Naive B cell (primary cell): ENCODE measurements at regions not wholly inside any gene's neighbourhood (a gene's known extent, or its start where the extent isn't known, plus 50 kb on each side); places are given as distances from the start of the nearest gene placed in this dataset.
A peak's percentile ranks its signal among the peaks of the same experiment; 100 is the strongest.

Experiments used
- ATAC-seq, 2 donors: fragments of 150-1000 bp; cut with Tn5 transposase; 2 replicates each; pipeline ENCODE4 v1.10.0; 2021; ENCODE audit warnings: low read depth in 2 of 2, mild to moderate bottlenecking in 2 of 2, moderate library complexity in 2 of 2
- DNase-seq: peaks from one replicate; pipeline ENCODE4 v3.0.0; 2022
- H3K27ac Mint-ChIP-seq, 6 donors: one replicate each; pipeline ENCODE4 v1.8.0; 2020 to 2022; ENCODE audit warnings: mild to moderate bottlenecking in 6 of 6, mixed read lengths in 6 of 6, moderate library complexity in 5 of 6, inconsistent platforms in 2 of 6
- H3K27me3 Mint-ChIP-seq, 3 donors: one replicate each; pipeline ENCODE4 v1.8.0; 2021 to 2022; ENCODE audit warnings: mixed read lengths in 3 of 3, mild to moderate bottlenecking in 1 of 3
- H3K36me3 Mint-ChIP-seq, 2 donors: one replicate each; pipeline ENCODE4 v1.8.0; 2020 to 2022; ENCODE audit warnings: mixed read lengths in 2 of 2, inconsistent platforms in 1 of 2, mild to moderate bottlenecking in 1 of 2
- H3K4me1 Mint-ChIP-seq, 3 donors: one replicate each; pipeline ENCODE4 v1.8.0; 2020 to 2022; ENCODE audit warnings: mixed read lengths in 3 of 3, inconsistent platforms in 1 of 3, mild to moderate bottlenecking in 1 of 3, moderate library complexity in 1 of 3
- H3K4me3 Mint-ChIP-seq, 8 donors: one replicate each; pipeline ENCODE4 v1.8.0; 2020 to 2022; ENCODE audit warnings: mild to moderate bottlenecking in 8 of 8, mixed read lengths in 8 of 8, moderate library complexity in 8 of 8, inconsistent platforms in 2 of 8
- H3K9me3 Mint-ChIP-seq, 7 donors: one replicate each; pipeline ENCODE4 v1.8.0; 2020 to 2022; ENCODE audit warnings: mixed read lengths in 7 of 7, mild to moderate bottlenecking in 5 of 7, inconsistent platforms in 2 of 7, moderate library complexity in 1 of 7

GRCh38 chr17:79414063-79414792, 196.6 kb downstream of the RBFOX3 start:
- DNase-seq (no peak), ATAC-seq (no peak)
- Mint-ChIP-seq H3K27ac (no peak overlapping the region), H3K36me3 (no peaks in the 10 kb centered on the region), H3K4me1 (no peaks in the 10 kb centered on the region), H3K27me3 (peaks cover 6 to 31% (median 11%) of the 10 kb centered on the region in 3 donors), H3K9me3 (no peaks in the 10 kb centered on the region), H3K4me3 (no peak overlapping the region)

- ATAC-seq (no peak), DNase-seq (no peak)
- no peak overlapping the region for H3K27ac Mint-ChIP-seq
- H3K4me3 Mint-ChIP-seq = no peak overlapping the region
- no peaks in the 10 kb centered on the region for H3K9me3 Mint-ChIP-seq
- no peaks in the 10 kb centered on the region for H3K36me3 Mint-ChIP-seq
- no peaks in the 10 kb centered on the region for H3K4me1 Mint-ChIP-seq
- peaks cover 11 to 30% (median 16%) of the 10 kb centered on the region in 3 donors for H3K27me3 Mint-ChIP-seq
Observed at GRCh38 chr17:79413611-79414010, 197.2 kb downstream of the RBFOX3 start.

DNA sequence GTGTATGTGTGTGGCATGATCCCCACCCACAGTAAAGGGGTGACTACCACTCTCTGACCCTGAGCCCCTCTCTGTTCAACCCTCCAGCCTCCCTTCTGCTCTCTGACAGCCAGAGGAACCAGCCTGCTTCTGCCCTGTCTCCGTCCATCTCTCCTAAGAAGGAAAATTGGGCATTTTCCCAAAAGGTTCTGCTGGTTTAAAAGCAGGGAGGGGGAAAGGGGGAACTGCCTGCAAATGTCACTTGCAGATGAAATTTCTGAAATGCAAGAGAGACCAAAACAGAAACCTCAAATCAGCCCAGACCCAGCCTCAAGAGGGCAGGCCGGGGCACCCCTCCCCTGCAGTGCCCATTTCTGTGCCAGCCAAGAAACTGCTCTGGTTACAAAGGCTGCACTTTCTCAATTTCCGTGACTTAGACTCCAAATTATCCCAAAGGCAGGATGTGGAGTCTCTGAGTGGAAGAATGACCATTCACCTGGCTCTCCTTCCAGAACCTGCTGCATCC, 197.9 kb downstream of the RBFOX3 start:
- ATAC-seq (no peak), DNase-seq (no peak)
- H3K4me1 Mint-ChIP-seq = no peaks in the 10 kb centered on the region
- H3K27ac Mint-ChIP-seq = no peak overlapping the region
- H3K4me3 Mint-ChIP-seq = no peak overlapping the region
- peaks cover 6 to 27% (median 12%) of the 10 kb centered on the region in 3 donors for H3K27me3 Mint-ChIP-seq
- no peaks in the 10 kb centered on the region for H3K36me3 Mint-ChIP-seq
- H3K9me3 Mint-ChIP-seq = no peaks in the 10 kb centered on the region

DNA sequence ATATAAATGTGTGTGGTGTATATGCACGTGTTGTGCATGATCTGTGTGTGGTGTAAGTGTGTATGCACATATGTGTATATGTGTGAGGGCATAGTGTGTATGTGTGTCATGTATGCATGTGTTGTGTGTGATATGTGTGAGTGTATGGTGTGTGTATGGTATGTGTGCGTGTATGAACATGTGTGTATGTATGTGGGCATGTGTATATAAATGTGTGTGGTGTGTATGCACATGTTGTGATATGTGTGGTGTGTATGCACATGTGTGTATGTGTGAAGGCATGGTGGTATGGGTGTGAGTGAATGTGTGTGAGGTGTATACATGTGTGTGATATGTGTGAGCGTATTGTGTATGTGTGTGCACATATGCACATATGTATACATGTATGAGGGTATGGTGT, 198.7 kb downstream of the RBFOX3 start:
- DNase-seq (no peak), ATAC-seq (no peak)
- no peak overlapping the region for H3K4me3 Mint-ChIP-seq
- H3K27ac Mint-ChIP-seq = no peak overlapping the region
- no peaks in the 10 kb centered on the region for H3K4me1 Mint-ChIP-seq
- H3K9me3 Mint-ChIP-seq = no peaks in the 10 kb centered on the region
- peaks cover 11 to 27% (median 17%) of the 10 kb centered on the region in 3 donors for H3K27me3 Mint-ChIP-seq
- no peaks in the 10 kb centered on the region for H3K36me3 Mint-ChIP-seq

- Mint-ChIP-seq H3K36me3 (no peaks in the 10 kb centered on the region), H3K27ac (no peak overlapping the region), H3K27me3 (peaks cover 15 to 30% (median 24%) of the 10 kb centered on the region in 3 donors), H3K4me3 (no peak overlapping the region), H3K9me3 (no peaks in the 10 kb centered on the region), H3K4me1 (no peaks in the 10 kb centered on the region)
- no peak for ATAC-seq
- no peak for DNase-seq
Observed at GRCh38 chr17:79411419-79411818, 199.4 kb downstream of the RBFOX3 start.

DNA sequence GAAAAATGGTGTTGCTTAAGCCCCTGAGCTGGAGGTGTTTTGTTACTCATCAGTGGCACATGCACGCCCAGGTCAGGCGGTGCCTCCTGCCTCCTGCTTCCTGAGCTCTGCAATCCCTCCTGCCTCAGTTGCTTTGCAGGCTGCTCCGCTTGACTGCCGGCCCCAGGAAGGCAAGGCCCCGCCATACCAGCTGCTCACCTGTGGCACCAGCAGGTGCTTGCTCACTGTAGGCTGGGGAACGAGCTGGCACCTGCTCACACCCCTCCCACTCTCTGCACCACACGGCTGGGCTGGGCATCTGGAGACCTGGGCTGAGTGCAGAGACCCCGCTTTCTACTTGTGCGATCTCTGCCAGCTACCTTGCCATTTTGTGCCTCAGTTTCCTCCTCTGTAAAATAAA, 200.2 kb downstream of the RBFOX3 start:
- H3K9me3 Mint-ChIP-seq = peaks cover 0 to 3% (median 0%) of the 10 kb centered on the region in 7 donors
- H3K27ac Mint-ChIP-seq = no peak overlapping the region
- DNase-seq = no peak
- H3K4me3 Mint-ChIP-seq = no peak overlapping the region
- no peaks in the 10 kb centered on the region for H3K36me3 Mint-ChIP-seq
- H3K4me1 Mint-ChIP-seq = no peaks in the 10 kb centered on the region
- no peak for ATAC-seq
- H3K27me3 Mint-ChIP-seq = peaks cover 22 to 31% (median 30%) of the 10 kb centered on the region in 3 donors

- Mint-ChIP-seq H3K36me3 (no peaks in the 10 kb centered on the region), H3K4me1 (no peaks in the 10 kb centered on the region), H3K27ac (no peak overlapping the region), H3K27me3 (peaks cover 33 to 49% (median 46%) of the 10 kb centered on the region in 3 donors), H3K9me3 (peaks cover 0 to 3% (median 0%) of the 10 kb centered on the region in 7 donors), H3K4me3 (no peak overlapping the region)
- no peak for DNase-seq
- ATAC-seq = no peak
Observed at GRCh38 chr17:79408251-79408650, 202.6 kb downstream of the RBFOX3 start.

GRCh38 chr17:79407385-79407784, 203.5 kb downstream of the RBFOX3 start:
- DNase-seq = no peak
- peaks cover 33 to 50% (median 48%) of the 10 kb centered on the region in 3 donors for H3K27me3 Mint-ChIP-seq

GRCh38 chr17:79406316-79406715, 204.5 kb downstream of the RBFOX3 start:
- no peak overlapping the region for H3K4me3 Mint-ChIP-seq
- peaks cover 0 to 5% (median 0%) of the 10 kb centered on the region in 7 donors for H3K9me3 Mint-ChIP-seq
- peaks cover 2 to 3% (median 2%) of the 10 kb centered on the region in 3 donors for H3K4me1 Mint-ChIP-seq
- H3K27ac Mint-ChIP-seq = no peak overlapping the region
- no peaks in the 10 kb centered on the region for H3K36me3 Mint-ChIP-seq
- no peak for ATAC-seq
- DNase-seq = no peak
- H3K27me3 Mint-ChIP-seq = peaks cover 38 to 61% (median 59%) of the 10 kb centered on the region in 3 donors

More at GRCh38 chr17:79407385-79407784, 203.5 kb downstream of the RBFOX3 start:
- no peak overlapping the region for H3K27ac Mint-ChIP-seq
- no peak for ATAC-seq
- H3K4me1 Mint-ChIP-seq = no peaks in the 10 kb centered on the region
- peaks cover 0 to 3% (median 0%) of the 10 kb centered on the region in 7 donors for H3K9me3 Mint-ChIP-seq
- no peak overlapping the region for H3K4me3 Mint-ChIP-seq
- H3K36me3 Mint-ChIP-seq = no peaks in the 10 kb centered on the region

- Mint-ChIP-seq H3K4me3 (no peak overlapping the region), H3K36me3 (no peaks in the 10 kb centered on the region), H3K4me1 (peaks cover 7% of the 10 kb centered on the region in 3 donors), H3K27ac (no peak overlapping the region), H3K9me3 (peaks cover 0 to 7% (median 0%) of the 10 kb centered on the region in 7 donors), H3K27me3 (peaks cover 43 to 66% (median 64%) of the 10 kb centered on the region in 3 donors)
- DNase-seq (no peak), ATAC-seq (no peak)
Observed at GRCh38 chr17:79405823-79406222, 205.0 kb downstream of the RBFOX3 start.

DNA sequence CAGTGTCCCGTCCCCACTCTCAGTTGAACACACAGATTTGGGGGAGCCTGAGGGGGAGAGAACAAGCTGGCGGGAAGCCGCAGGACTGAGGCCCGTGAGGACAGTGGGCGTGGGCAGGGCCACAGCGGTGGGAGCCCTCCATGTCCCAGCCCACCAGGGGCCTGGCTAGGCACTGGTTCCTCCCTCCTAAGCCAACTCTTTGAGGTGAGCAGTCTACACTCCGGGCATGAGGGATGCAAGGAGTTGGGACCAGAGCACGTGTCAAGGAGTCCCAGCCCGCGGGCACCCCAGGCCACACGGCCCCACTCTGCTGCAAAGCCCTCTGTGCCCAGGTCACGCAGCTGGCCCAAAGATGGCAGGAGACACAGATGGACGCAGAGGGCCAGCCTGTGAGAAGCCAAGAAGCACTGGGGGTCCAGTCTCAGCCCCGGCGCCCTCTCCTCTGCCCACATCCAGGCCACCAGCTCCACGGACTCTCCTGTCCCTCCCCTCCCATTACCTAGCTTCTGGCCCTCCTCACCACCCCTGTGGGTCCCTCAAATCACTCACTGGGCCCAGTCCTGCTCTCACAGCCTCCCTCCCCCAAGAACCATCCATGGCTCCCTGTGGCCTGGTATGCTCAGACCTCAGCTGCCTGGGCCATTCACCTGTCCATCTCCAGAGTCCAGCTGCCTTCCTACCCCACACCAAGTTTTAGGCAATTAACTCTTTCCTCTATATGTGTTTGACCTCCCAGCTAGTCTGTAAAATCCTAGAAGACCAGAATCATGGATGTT, 206.5 kb downstream of the RBFOX3 start:
- H3K27ac Mint-ChIP-seq = no peak overlapping the region
- peaks cover 0 to 7% (median 0%) of the 10 kb centered on the region in 7 donors for H3K9me3 Mint-ChIP-seq
- ATAC-seq (no peak), DNase-seq (no peak)
- peaks cover 50 to 77% (median 74%) of the 10 kb centered on the region in 3 donors for H3K27me3 Mint-ChIP-seq
- H3K4me3 Mint-ChIP-seq = no peak overlapping the region
- H3K36me3 Mint-ChIP-seq = no peaks in the 10 kb centered on the region
- H3K4me1 Mint-ChIP-seq = peaks cover 10 to 14% (median 14%) of the 10 kb centered on the region in 3 donors

- DNase-seq (no peak), ATAC-seq (no peak)
- Mint-ChIP-seq H3K9me3 (peaks cover 0 to 7% (median 0%) of the 10 kb centered on the region in 7 donors), H3K27ac (peak overlapping the region in 1 of 6 donors; percentile 54), H3K4me1 (peaks cover 10 to 14% (median 14%) of the 10 kb centered on the region in 3 donors), H3K36me3 (no peaks in the 10 kb centered on the region), H3K27me3 (peaks cover 53 to 81% (median 75%) of the 10 kb centered on the region in 3 donors), H3K4me3 (peak overlapping the region in 5 of 8 donors; percentile 22 to 88 (median 55))
Observed at GRCh38 chr17:79401704-79402674, 208.9 kb downstream of the RBFOX3 start.
